ENCODE measurements at regions not wholly inside any gene's neighbourhood (a gene's known extent, or its start where the extent isn't known, plus 50 kb on each side); places are given as distances from the start of the nearest gene placed in this dataset.

- TF ChIP-seq CHD7 (IDR thresholded peaks at IDR 0.05; ENCODE audit: insufficient replicate concordance, low read length), result no peak
- no peak for TF ChIP-seq RXRA (IDR thresholded peaks at IDR 0.05; ENCODE audit: insufficient read depth, low read depth, low read length)
- TF ChIP-seq RAD21 (IDR thresholded peaks at IDR 0.05 in 1 of 2, conservative IDR thresholded peaks at IDR 0.05 in 1 of 2; ENCODE audit: low read depth in 2 of 2, low read length in 2 of 2), result no peak
- no peak for TF ChIP-seq TBP (IDR thresholded peaks at IDR 0.05; ENCODE audit: low read depth, low read length)
- TF ChIP-seq YY1 (IDR thresholded peaks at IDR 0.05; ENCODE audit: low read depth, low read length), result no peak
- TF ChIP-seq JUND (IDR thresholded peaks at IDR 0.05; ENCODE audit: low read length), result no peak
- TF ChIP-seq SIRT6 (IDR thresholded peaks at IDR 0.05; ENCODE audit: low read length), result no peak
Observed at GRCh38 chr7:145156834-145157233, 321.0 kb upstream of the TPK1 start (continued).
